Osteocyte (in vitro differentiated cells): ENCODE measurements at regions not wholly inside any gene's neighbourhood (a gene's known extent, or its start where the extent isn't known, plus 50 kb on each side); places are given as distances from the start of the nearest gene placed in this dataset.
A peak's percentile ranks its signal among the peaks of the same experiment; 100 is the strongest.
"Not testable (repeated sequence)": the region's sequence is repeated elsewhere in the genome, so short reads cannot be mapped to it uniquely, and the experiment has no call there.

Source experiments
- DNase-seq: peaks from one replicate; pipeline ENCODE4 v3.0.0; 2021; ENCODE audit warnings: mixed read lengths; ENCODE audit not compliant: unreplicated experiment; ENCODE audit errors: extremely low spot score
- H3K27ac Mint-ChIP-seq: one replicate; pipeline ENCODE4 v1.8.0; 2021; ENCODE audit warnings: mild to moderate bottlenecking, mixed read lengths; ENCODE audit not compliant: unreplicated experiment
- H3K27me3 Mint-ChIP-seq: one replicate; pipeline ENCODE4 v1.8.0; 2021; ENCODE audit warnings: mixed read lengths; ENCODE audit not compliant: unreplicated experiment
- H3K36me3 Mint-ChIP-seq: one replicate; pipeline ENCODE4 v1.8.0; 2021; ENCODE audit warnings: mixed read lengths; ENCODE audit not compliant: unreplicated experiment
- H3K4me1 Mint-ChIP-seq: one replicate; pipeline ENCODE4 v1.8.0; 2021; ENCODE audit warnings: mixed read lengths; ENCODE audit not compliant: unreplicated experiment
- H3K4me3 Mint-ChIP-seq: one replicate; pipeline ENCODE4 v1.8.0; 2021; ENCODE audit warnings: mild to moderate bottlenecking, moderate library complexity, mixed read lengths; ENCODE audit not compliant: unreplicated experiment
- H3K9me3 Mint-ChIP-seq: one replicate; pipeline ENCODE4 v1.8.0; 2021; ENCODE audit warnings: mixed read lengths; ENCODE audit not compliant: unreplicated experiment
- CTCF ChIP-seq: fragments of 200-600 bp; sonication (generic); IDR thresholded peaks from 2 replicates; pipeline ENCODE4 v1.5.0; 2021; ENCODE audit warnings: antibody characterized with exemption, mild to moderate bottlenecking, moderate library complexity

DNA sequence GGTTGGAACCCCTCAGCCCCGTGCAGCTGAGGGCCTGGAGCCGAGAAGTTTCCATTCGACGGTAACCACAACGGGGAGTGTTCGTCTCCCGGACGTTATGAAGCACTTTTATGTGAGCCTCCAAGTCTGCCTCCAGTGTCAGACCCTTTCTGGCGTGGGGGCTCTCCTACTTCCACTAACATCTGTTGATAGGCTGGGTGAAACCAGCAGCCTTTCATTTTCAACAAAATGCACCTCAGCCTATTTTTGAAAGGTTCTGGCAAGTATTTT lies 257.4 kb downstream of the THBS2 start:
- H3K4me1 Mint-ChIP-seq = peaks cover 4% of the 10 kb centered on the region
- H3K36me3 Mint-ChIP-seq = no peaks in the 10 kb centered on the region
- H3K4me3 Mint-ChIP-seq = no peak overlapping the region
- no peaks in the 10 kb centered on the region for H3K9me3 Mint-ChIP-seq
- H3K27ac Mint-ChIP-seq = no peak overlapping the region
- no peak for TF ChIP-seq CTCF
- DNase-seq = no peak
- no peaks in the 10 kb centered on the region for H3K27me3 Mint-ChIP-seq

GRCh38 chr6:168995526-168996355 lies 257.9 kb downstream of the THBS2 start:
- DNase-seq = no peak
- Mint-ChIP-seq H3K36me3 (no peaks in the 10 kb centered on the region), H3K4me3 (no peak overlapping the region), H3K4me1 (peaks cover 4% of the 10 kb centered on the region), H3K27me3 (no peaks in the 10 kb centered on the region), H3K27ac (no peak overlapping the region), H3K9me3 (no peaks in the 10 kb centered on the region)
- no peak for TF ChIP-seq CTCF

DNA sequence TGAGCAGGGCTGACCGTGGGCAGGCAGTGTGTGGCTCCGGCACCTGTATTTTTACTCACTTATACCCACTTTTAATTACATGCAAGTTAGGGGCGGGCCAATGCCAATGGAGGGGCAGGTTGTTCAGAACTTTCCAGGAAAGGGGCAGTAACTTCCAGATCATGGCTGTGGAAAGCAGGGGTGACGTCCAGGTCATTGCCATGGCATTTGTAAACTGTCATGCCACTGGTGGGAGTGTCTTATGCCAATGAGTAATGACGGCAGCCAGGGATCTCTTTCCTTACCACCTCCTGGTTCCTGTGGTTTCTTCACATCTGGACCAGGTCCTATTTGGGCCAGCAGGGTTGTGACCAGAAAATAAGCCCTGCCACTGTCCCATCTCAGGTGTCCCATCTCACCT lies 258.7 kb downstream of the THBS2 start:
- no peak for DNase-seq
- Mint-ChIP-seq H3K4me1 (peaks cover 4% of the 10 kb centered on the region), H3K27ac (no peak overlapping the region), H3K36me3 (no peaks in the 10 kb centered on the region), H3K27me3 (no peaks in the 10 kb centered on the region), H3K9me3 (no peaks in the 10 kb centered on the region), H3K4me3 (no peak overlapping the region)
- no peak for TF ChIP-seq CTCF

DNA sequence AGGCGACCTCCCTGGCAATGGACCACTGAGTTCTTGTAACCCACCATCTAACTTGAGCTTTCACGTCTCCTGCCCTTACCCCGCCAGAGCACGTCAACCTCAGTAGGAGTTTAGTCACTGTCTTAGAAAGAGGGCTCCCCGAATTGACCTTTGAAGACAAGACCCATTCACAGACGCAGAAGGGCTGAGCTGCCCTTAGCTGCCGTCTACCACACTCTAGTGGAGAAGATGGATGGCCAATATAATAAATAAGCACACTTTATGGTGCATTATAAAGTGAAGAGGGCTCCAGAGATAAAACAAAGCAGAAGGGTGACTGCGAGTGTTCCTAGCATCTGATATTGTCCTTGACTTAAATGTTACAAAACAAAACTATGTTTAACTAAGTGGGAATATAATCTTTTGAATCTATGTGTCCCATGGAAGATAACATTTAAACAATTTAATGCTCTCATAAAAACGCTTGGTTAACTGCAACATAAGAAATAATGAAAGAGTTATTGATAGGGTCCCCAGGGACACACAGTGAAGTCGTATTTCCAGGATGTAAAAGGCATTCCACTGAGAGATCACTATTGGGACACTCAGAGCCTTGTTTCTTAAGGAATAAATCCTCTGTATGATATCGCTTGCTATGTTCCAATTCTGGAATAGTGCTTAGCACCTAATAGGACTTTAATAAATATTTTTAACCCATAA lies 261.1 kb downstream of the THBS2 start:
- Mint-ChIP-seq H3K4me1 (peaks cover 4% of the 10 kb centered on the region), H3K4me3 (no peak overlapping the region), H3K27ac (peak overlapping the region; percentile 38), H3K36me3 (no peaks in the 10 kb centered on the region), H3K9me3 (no peaks in the 10 kb centered on the region), H3K27me3 (no peaks in the 10 kb centered on the region)
- DNase-seq = no peak
- TF ChIP-seq CTCF = no peak

GRCh38 chr6:168991695-168992094 lies 262.0 kb downstream of the THBS2 start:
- H3K9me3 Mint-ChIP-seq, DNase-seq, H3K27me3 Mint-ChIP-seq, H3K27ac Mint-ChIP-seq, H3K4me3 Mint-ChIP-seq, H3K36me3 Mint-ChIP-seq, H3K4me1 Mint-ChIP-seq: not testable (repeated sequence)
